ENCODE measurements at regions not wholly inside any gene's neighbourhood (a gene's known extent, or its start where the extent isn't known, plus 50 kb on each side); places are given as distances from the start of the nearest gene placed in this dataset.

GRCh38 chr9:27675354-27675753 is 102.1 kb upstream of the C9orf72 start:
- no peak for TF ChIP-seq CTCF (IDR thresholded peaks at IDR 0.05)
- no peak for TF ChIP-seq POLR2A (IDR thresholded peaks at IDR 0.05)

All from thyroid gland (tissue), 4 donors.